SK-N-SH (cell line): ENCODE measurements at regions not wholly inside any gene's neighbourhood (a gene's known extent, or its start where the extent isn't known, plus 50 kb on each side); places are given as distances from the start of the nearest gene placed in this dataset.

Experiments
- CTCF ChIA-PET: fragments of 300-600, 350-600 bp; formaldehyde crosslinking; extraction: SDS; loops from one replicate; lab custom pipeline; 2021; lab: Yijun Ruan, JAX
- POLR2A ChIA-PET: fragments of 350-600 bp; sonication (Branson Sonifier 250); formaldehyde crosslinking; extraction: SDS; loops from one replicate; lab custom pipeline; 2020; ENCODE audit warnings: antibody characterized with exemption, inconsistent platforms; lab: Yijun Ruan, JAX
- DNase-seq: peaks from one replicate; pipeline ENCODE4 v3.0.0; 2012
- H2AFZ ChIP-seq: fragments of 200-600 bp; sonication (generic); 2 replicates; pipeline ENCODE4 v1.8.1; 2016; ENCODE audit warnings: antibody characterized with exemption, mild to moderate bottlenecking, low read depth
- H3F3A ChIP-seq: fragments of 200-600 bp; sonication (generic); replicated peaks from 2 replicates; pipeline ENCODE3; 2016; ENCODE audit warnings: antibody characterized with exemption, mild to moderate bottlenecking; ENCODE audit not compliant: insufficient read depth
- H3K27ac ChIP-seq, 2 experiments: fragments of 200-500 bp in 1 of 2; fragments of 200-600 bp in 1 of 2; sonication (Bioruptor generic) in 1 of 2; sonication (generic), shearing (Covaris generic) in 1 of 2; 2 replicates each; pipeline versions ENCODE4 v1.5.1 to v1.6.1; 2014 to 2016; ENCODE audit warnings: low read depth in 2 of 2, inconsistent platforms in 1 of 2, low read length in 1 of 2, mild to moderate bottlenecking in 1 of 2, mixed read lengths in 1 of 2
- H3K27me3 ChIP-seq: fragments of 200-600 bp; sonication (generic), shearing (Covaris generic); 2 replicates; pipeline ENCODE4 v1.6.1; 2016; ENCODE audit warnings: mixed run types; ENCODE audit not compliant: insufficient read depth
- H3K36me3 ChIP-seq, 2 experiments: fragments of 200-500 bp in 1 of 2; fragments of 200-600 bp in 1 of 2; sonication (Bioruptor generic) in 1 of 2; sonication (generic) in 1 of 2; replicated peaks in 1 of 2; 2 replicates each; pipeline versions ENCODE3 to v1.5.1; 2014 to 2016; ENCODE audit warnings: low read length in 1 of 2, mild to moderate bottlenecking in 1 of 2; ENCODE audit not compliant: insufficient read depth in 2 of 2, control insufficient read depth in 1 of 2
- H3K4me1 ChIP-seq, 2 experiments: fragments of 200-500 bp in 1 of 2; fragments of 200-600 bp in 1 of 2; sonication (Bioruptor generic) in 1 of 2; sonication (generic), shearing (Covaris generic) in 1 of 2; 2 replicates each; pipeline versions ENCODE4 v1.5.1 to v1.6.1; 2014 to 2016; ENCODE audit warnings: low read depth in 1 of 2, low read length in 1 of 2, mixed run types in 1 of 2; ENCODE audit not compliant: insufficient read depth in 2 of 2, control insufficient read depth in 1 of 2
- H3K4me2 ChIP-seq: fragments of 200-600 bp; sonication (generic), shearing (Covaris generic); 2 replicates; pipeline ENCODE4 v1.6.1; 2017; ENCODE audit warnings: mixed run types
- H3K4me3 ChIP-seq, 2 experiments: fragments of 200-500 bp in 1 of 2; fragments of 200-600 bp in 1 of 2; sonication (Bioruptor generic) in 1 of 2; sonication (generic), shearing (Covaris generic) in 1 of 2; 2 replicates each; pipeline versions ENCODE4 v1.5.1 to v1.8.1; 2014 to 2016; ENCODE audit warnings: low read depth in 2 of 2, inconsistent platforms in 1 of 2, low read length in 1 of 2, mild to moderate bottlenecking in 1 of 2, mixed read lengths in 1 of 2, moderate library complexity in 1 of 2
- H3K79me2 ChIP-seq: fragments of 200-600 bp; sonication (generic); 2 replicates; pipeline ENCODE4 v1.8.1; 2017; ENCODE audit warnings: mild to moderate bottlenecking; ENCODE audit not compliant: insufficient read depth
- H3K9ac ChIP-seq: fragments of 200-600 bp; sonication (generic); 2 replicates; pipeline ENCODE4 v1.6.1; 2017; ENCODE audit warnings: mixed run types
- H3K9me2 ChIP-seq: fragments of 200-600 bp; sonication (generic); 2 replicates; pipeline ENCODE4 v1.6.1; 2017; ENCODE audit warnings: mixed run types
- H3K9me3 ChIP-seq: fragments of 200-600 bp; sonication (generic); 2 replicates; pipeline ENCODE4 v1.6.1; 2017; ENCODE audit warnings: mixed run types, mild to moderate bottlenecking, moderate library complexity
- H4K20me1 ChIP-seq: fragments of 200-600 bp; sonication (generic); 2 replicates; pipeline ENCODE4 v1.6.1; 2017; ENCODE audit warnings: mild to moderate bottlenecking, mixed run types; ENCODE audit not compliant: insufficient read depth
- CHD2 ChIP-seq: fragments of 150-350 bp; IDR thresholded peaks from 2 replicates; pipeline ENCODE4 v1.6.1; 2018; ENCODE audit warnings: low read length; ENCODE audit not compliant: partially characterized antibody
- EP300 ChIP-seq, 2 experiments: IDR thresholded peaks; 2 replicates each; pipeline versions ENCODE4 v1.4.0 to v1.6.1; 2012; ENCODE audit warnings: borderline replicate concordance in 1 of 2, low read depth in 1 of 2, low read length in 1 of 2
- EZH2phosphoT487 ChIP-seq: fragments of 200-600 bp; sonication (generic); IDR thresholded peaks from 2 replicates; pipeline ENCODE4 v1.6.1; 2017; ENCODE audit warnings: low read depth, mixed run types, mild to moderate bottlenecking, antibody characterized with exemption, moderate library complexity, borderline replicate concordance
- FOSL2 ChIP-seq: IDR thresholded peaks from 2 replicates; pipeline ENCODE4 v1.4.0; 2012; ENCODE audit warnings: low read depth, mild to moderate bottlenecking, moderate library complexity, borderline replicate concordance
- FOXJ3 ChIP-seq: sonication (generic); formaldehyde crosslinking; IDR thresholded peaks from 2 replicates; pipeline ENCODE4 v1.5.1; 2020; ENCODE audit warnings: mild to moderate bottlenecking, missing genetic modification reagents
- FOXM1 ChIP-seq: IDR thresholded peaks from 2 replicates; pipeline ENCODE4 v1.4.0; 2012; ENCODE audit warnings: low read depth, mild to moderate bottlenecking
- GABPA ChIP-seq: IDR thresholded peaks from 2 replicates; pipeline ENCODE4 v1.4.0; 2012; ENCODE audit warnings: low read depth, mild to moderate bottlenecking
- GATA2 ChIP-seq: sonication (generic); formaldehyde crosslinking; IDR thresholded peaks from 2 replicates; pipeline ENCODE4 v1.5.0; 2020; ENCODE audit warnings: mild to moderate bottlenecking, missing genetic modification reagents
- MEF2A ChIP-seq: IDR thresholded peaks from 2 replicates; pipeline ENCODE4 v1.4.0; 2012; ENCODE audit warnings: low read depth, borderline replicate concordance
- MXI1 ChIP-seq: IDR thresholded peaks from 2 replicates; pipeline ENCODE4 v1.6.1; 2012; ENCODE audit warnings: mild to moderate bottlenecking, low read depth, low read length, improper control_type of control experiment
- NFIC ChIP-seq: IDR thresholded peaks from 2 replicates; pipeline ENCODE4 v1.4.0; 2012; ENCODE audit warnings: borderline replicate concordance
- NRF1 ChIP-seq: IDR thresholded peaks from 2 replicates; pipeline ENCODE4 v1.6.1; 2012; ENCODE audit warnings: low read depth, mild to moderate bottlenecking, low read length
- RCOR1 ChIP-seq: fragments of 150-350 bp; IDR thresholded peaks from 2 replicates; pipeline ENCODE4 v1.6.1; 2017; ENCODE audit warnings: antibody characterized with exemption, low read length
- RFX5 ChIP-seq: IDR thresholded peaks from 2 replicates; pipeline ENCODE4 v1.6.1; 2012; ENCODE audit warnings: mild to moderate bottlenecking, improper control_type of control experiment, low read length
- SIN3A ChIP-seq: IDR thresholded peaks from 2 replicates; pipeline ENCODE4 v1.6.1; 2012; ENCODE audit warnings: low read depth, mild to moderate bottlenecking, low read length, moderate library complexity, borderline replicate concordance
- TCF12 ChIP-seq: IDR thresholded peaks from 2 replicates; pipeline ENCODE4 v1.4.0; 2012
- TEAD4 ChIP-seq: IDR thresholded peaks from 2 replicates; pipeline ENCODE4 v1.4.0; 2012; ENCODE audit warnings: mild to moderate bottlenecking, borderline replicate concordance; ENCODE audit not compliant: insufficient read depth
- WGBS: methylation state at CpG from one replicate; pipeline ENCODE4 v1.1.6; 2017; ENCODE audit warnings: low lambda C conversion rate; 5-methylcytosine and 5-hydroxymethylcytosine counted together
- TF ChIP-seq, protein P1 (sequence below): fragments of 200-600 bp; sonication (generic); IDR thresholded peaks from 2 replicates; pipeline ENCODE4 v1.6.1; 2017; ENCODE audit warnings: antibody characterized with exemption, mild to moderate bottlenecking, moderate library complexity
- TF ChIP-seq, protein P2 (sequence below): fragments of 150-350 bp; IDR thresholded peaks from 2 replicates; pipeline ENCODE4 v1.6.1; 2017; ENCODE audit warnings: antibody characterized with exemption, low read length, low read depth, borderline replicate concordance
- TF ChIP-seq, protein P3 (sequence below): fragments of 150-350 bp; IDR thresholded peaks from 2 replicates; pipeline ENCODE4 v1.6.1; 2016; ENCODE audit warnings: mild to moderate bottlenecking, low read depth, low read length
- TF ChIP-seq, protein P4 (sequence below): IDR thresholded peaks from 2 replicates; pipeline ENCODE4 v1.4.0; 2012; ENCODE audit warnings: low read depth, borderline replicate concordance

DNA sequence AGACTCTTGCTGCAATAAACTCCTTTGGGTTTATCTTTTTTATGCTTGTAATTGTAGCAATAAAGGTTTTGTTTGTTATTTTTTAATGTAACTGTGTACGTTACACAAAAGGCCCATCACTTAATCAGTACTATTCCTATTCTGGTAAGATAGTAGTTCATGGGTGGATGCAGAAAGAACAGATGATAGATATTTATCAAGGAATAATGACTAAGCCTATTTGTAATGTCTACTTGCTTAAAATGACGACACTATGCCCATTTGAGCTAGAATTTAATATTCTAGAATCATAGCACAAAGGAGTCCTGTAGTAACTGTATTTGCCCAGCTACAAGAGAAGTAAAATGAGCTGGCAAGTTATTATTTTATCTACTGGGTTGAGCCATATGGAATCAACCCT lies 235.4 kb upstream of the DYNLRB2 start:
- Histone ChIP-seq H3K9me3 (no peaks in the 10 kb centered on the region), H3K79me2 (no peaks in the 10 kb centered on the region), H3K9ac (no peak overlapping the region), H3K4me2 (no peak overlapping the region), H3K4me1 (no peaks in the 10 kb centered on the region), H3K27ac (no peak overlapping the region), H4K20me1 (no peaks in the 10 kb centered on the region), H3F3A (no peaks in the 10 kb centered on the region), H3K4me3 (no peak overlapping the region), H3K36me3 (no peaks in the 10 kb centered on the region), H3K9me2 (no peaks in the 10 kb centered on the region), H2AFZ (no peak overlapping the region), H3K27me3 (no peaks in the 10 kb centered on the region)
- ChIA-PET CTCF (no interaction called here), POLR2A (no interaction called here)
- no peak for DNase-seq
- TF ChIP-seq FOXM1 = no peak
- TF ChIP-seq TEAD4 = no peak
- TF ChIP-seq EP300 (IDR thresholded peaks at IDR 0.05; ENCODE audit: borderline replicate concordance in 1 of 2, low read depth in 1 of 2, low read length in 1 of 2) = no peak
- WGBS = 29% methylated on average over 2 of the region's 2 CpGs

DNA sequence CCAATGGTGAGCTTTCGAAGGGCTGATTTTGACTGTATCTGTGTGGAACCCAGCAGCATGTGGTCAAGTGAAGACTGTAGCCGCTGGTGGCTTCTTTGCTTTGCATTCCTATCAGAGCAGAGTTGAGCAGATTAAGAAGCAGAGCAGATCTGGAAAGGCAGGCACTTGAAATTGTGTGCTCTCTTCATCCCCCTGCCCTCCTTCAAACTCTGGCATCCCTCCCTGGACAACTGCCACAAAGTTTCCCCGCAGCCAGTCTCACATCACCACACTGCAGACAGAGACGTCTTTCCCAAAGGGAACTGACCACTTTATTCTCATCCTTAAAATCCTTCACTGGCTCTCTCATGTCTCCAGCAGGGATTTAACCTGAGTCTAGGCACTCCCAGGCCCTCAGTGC lies 237.1 kb upstream of the DYNLRB2 start:
- H2AFZ ChIP-seq = no peak overlapping the region
- no peak overlapping the region for H3K4me2 ChIP-seq
- no peak overlapping the region for H3K27ac ChIP-seq
- H3K9me2 ChIP-seq = no peaks in the 10 kb centered on the region
- no peak overlapping the region for H3K9ac ChIP-seq
- no peaks in the 10 kb centered on the region for H3K36me3 ChIP-seq
- ChIA-PET CTCF (no interaction called here), POLR2A (no interaction called here)
- no peaks in the 10 kb centered on the region for H3K27me3 ChIP-seq
- TF ChIP-seq RCOR1 (no peak), FOXM1 (no peak), GATA2 (CRISPR knock-in tag) (no peak), SIN3A (no peak), GABPA (no peak), EZH2phosphoT487 (no peak), CHD2 (no peak), MXI1 (no peak), TCF12 (no peak), NRF1 (no peak), FOSL2 (no peak), FOXJ3 (CRISPR knock-in tag) (no peak), NFIC (no peak), MEF2A (no peak), TEAD4 (no peak), RFX5 (no peak)
- TF ChIP-seq, protein P1, sequence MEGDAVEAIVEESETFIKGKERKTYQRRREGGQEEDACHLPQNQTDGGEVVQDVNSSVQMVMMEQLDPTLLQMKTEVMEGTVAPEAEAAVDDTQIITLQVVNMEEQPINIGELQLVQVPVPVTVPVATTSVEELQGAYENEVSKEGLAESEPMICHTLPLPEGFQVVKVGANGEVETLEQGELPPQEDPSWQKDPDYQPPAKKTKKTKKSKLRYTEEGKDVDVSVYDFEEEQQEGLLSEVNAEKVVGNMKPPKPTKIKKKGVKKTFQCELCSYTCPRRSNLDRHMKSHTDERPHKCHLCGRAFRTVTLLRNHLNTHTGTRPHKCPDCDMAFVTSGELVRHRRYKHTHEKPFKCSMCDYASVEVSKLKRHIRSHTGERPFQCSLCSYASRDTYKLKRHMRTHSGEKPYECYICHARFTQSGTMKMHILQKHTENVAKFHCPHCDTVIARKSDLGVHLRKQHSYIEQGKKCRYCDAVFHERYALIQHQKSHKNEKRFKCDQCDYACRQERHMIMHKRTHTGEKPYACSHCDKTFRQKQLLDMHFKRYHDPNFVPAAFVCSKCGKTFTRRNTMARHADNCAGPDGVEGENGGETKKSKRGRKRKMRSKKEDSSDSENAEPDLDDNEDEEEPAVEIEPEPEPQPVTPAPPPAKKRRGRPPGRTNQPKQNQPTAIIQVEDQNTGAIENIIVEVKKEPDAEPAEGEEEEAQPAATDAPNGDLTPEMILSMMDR = no peak
- TF ChIP-seq, protein P2, sequence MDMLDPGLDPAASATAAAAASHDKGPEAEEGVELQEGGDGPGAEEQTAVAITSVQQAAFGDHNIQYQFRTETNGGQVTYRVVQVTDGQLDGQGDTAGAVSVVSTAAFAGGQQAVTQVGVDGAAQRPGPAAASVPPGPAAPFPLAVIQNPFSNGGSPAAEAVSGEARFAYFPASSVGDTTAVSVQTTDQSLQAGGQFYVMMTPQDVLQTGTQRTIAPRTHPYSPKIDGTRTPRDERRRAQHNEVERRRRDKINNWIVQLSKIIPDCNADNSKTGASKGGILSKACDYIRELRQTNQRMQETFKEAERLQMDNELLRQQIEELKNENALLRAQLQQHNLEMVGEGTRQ = no peak
- TF ChIP-seq, protein P3, sequence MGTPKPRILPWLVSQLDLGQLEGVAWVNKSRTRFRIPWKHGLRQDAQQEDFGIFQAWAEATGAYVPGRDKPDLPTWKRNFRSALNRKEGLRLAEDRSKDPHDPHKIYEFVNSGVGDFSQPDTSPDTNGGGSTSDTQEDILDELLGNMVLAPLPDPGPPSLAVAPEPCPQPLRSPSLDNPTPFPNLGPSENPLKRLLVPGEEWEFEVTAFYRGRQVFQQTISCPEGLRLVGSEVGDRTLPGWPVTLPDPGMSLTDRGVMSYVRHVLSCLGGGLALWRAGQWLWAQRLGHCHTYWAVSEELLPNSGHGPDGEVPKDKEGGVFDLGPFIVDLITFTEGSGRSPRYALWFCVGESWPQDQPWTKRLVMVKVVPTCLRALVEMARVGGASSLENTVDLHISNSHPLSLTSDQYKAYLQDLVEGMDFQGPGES = no peak
- TF ChIP-seq, protein P4, sequence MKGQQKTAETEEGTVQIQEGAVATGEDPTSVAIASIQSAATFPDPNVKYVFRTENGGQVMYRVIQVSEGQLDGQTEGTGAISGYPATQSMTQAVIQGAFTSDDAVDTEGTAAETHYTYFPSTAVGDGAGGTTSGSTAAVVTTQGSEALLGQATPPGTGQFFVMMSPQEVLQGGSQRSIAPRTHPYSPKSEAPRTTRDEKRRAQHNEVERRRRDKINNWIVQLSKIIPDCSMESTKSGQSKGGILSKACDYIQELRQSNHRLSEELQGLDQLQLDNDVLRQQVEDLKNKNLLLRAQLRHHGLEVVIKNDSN = no peak
- no peak overlapping the region for H3K4me3 ChIP-seq
- DNase-seq = no peak
- no peaks in the 10 kb centered on the region for H3K79me2 ChIP-seq
- no peaks in the 10 kb centered on the region for H3F3A ChIP-seq
- H3K4me1 ChIP-seq = no peaks in the 10 kb centered on the region
- no peaks in the 10 kb centered on the region for H3K9me3 ChIP-seq
- no peaks in the 10 kb centered on the region for H4K20me1 ChIP-seq
- 38% methylated on average over 4 of the region's 4 CpGs for WGBS
